Effector CD8-positive, alpha-beta T cell (primary cell): ENCODE measurements at regions not wholly inside any gene's neighbourhood (a gene's known extent, or its start where the extent isn't known, plus 50 kb on each side); places are given as distances from the start of the nearest gene placed in this dataset.
A peak's percentile ranks its signal among the peaks of the same experiment; 100 is the strongest.

Experiments
- DNase-seq: peaks from one replicate; lab custom pipeline; 2025; lab: John Stamatoyannopoulos, UW

- no peak for DNase-seq
These were observed 98.4 kb upstream of the PAPOLG start for GRCh38 chr2:60657673-60658072.

- no peak for DNase-seq
These were observed 97.0 kb upstream of the PAPOLG start for GRCh38 chr2:60659026-60659425.

DNA sequence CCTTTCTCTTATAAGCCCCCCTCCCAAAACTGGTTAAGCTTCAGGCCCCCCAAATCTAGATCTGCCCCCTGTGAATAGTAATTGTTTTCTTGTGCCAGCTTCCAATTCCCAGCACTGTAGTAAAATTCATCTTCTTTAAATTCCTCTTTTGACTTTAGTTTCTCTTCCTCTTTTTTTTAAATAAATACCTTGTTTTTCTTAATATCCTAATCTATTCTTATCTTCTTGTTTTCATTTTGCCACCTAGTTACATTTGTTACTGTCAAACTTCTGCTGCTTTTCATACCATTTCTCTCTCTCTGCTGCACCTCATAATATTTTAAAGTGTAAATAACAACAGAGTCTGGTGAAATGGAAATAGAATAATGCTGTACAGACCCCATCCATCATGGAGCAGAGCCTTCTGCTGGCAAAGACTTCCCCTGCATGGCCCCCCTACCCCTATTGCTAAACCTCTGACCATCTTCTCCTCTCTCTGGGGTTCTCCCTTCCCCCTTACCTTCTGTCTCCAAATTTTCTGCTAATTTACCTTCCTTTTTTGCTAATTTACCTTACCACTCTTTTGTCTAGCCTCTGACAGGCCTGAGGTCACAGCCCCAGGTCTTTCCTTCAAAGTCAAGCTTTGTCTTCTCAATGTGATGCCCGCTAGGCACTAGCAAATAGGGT is 94.9 kb upstream of the PAPOLG start:
- DNase-seq, result no peak

DNA sequence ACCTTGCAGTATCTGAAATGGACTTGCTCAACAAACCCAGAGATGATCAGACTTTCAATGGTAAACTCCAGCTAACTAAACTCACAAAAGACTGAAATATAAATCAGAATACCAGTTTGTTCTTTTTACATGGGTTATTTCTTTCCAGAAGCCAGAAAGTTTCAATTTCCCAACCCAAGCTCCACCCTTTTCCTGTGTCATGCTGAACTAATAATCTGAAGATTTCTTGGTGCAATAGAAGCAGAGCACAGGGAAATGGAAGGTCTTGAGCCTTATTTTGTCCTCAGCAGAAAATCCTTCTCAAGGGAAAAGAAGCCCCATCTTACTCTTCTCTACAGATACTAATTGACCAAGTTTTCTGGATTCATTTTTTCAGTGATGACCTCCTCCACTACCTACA is 93.3 kb upstream of the PAPOLG start:
- no peak for DNase-seq

DNA sequence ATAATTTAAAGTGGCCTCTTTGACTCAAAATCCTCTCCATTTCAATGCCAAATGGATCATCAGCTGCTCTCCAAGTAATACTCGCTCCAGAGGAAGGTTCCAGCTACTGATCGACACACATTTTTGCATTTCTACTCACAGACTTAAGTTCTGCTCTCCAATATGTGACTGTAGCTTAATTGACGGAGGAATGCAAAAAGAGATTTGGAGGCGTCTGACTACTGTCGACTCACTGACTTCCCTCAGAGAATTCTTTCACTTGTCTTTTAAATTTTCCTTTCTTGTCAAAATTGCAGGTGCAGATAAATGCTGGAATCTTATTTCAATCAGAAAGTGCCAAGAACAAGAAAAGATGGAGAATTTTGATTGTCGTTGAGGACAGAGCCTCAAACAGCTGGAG is 84.1 kb upstream of the PAPOLG start:
- no peak for DNase-seq

GRCh38 chr2:60674524-60675165 is 81.4 kb upstream of the PAPOLG start:
- DNase-seq, result peak; percentile 54

GRCh38 chr2:60675301-60675700 is 80.8 kb upstream of the PAPOLG start:
- DNase-seq, result no peak

DNA sequence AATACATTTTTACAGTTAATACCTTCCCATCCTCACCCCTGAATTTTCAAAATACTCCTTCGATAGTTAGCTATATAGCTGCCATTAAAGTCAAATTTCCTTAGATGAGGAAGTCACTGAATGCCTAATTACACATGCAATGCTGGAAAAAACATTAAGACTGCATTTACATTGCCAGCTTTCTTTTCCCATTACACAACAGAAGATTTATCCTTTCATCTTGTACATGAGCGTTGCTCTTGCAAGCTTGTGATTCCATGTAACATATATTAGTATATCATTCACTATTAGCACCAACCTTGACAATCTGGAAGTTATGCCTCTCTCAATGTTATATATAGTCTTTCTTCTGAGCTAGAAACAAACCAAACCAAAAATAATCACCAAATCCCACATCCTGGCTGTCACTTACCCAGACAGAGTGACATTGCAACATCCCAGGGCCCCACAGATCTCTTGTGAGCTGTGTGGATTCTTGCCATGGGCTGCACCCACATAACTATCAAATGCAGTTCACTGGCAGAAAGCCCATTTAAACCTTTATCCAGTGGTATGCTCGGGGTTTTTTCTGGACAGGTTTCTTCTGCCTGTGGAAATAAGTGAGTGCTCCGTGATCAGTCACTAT is 79.2 kb upstream of the PAPOLG start:
- DNase-seq, result no peak

- no peak for DNase-seq
These were observed 78.7 kb upstream of the PAPOLG start for GRCh38 chr2:60677356-60677755.

GRCh38 chr2:60678551-60678950 is 77.5 kb upstream of the PAPOLG start:
- DNase-seq, result no peak

DNA sequence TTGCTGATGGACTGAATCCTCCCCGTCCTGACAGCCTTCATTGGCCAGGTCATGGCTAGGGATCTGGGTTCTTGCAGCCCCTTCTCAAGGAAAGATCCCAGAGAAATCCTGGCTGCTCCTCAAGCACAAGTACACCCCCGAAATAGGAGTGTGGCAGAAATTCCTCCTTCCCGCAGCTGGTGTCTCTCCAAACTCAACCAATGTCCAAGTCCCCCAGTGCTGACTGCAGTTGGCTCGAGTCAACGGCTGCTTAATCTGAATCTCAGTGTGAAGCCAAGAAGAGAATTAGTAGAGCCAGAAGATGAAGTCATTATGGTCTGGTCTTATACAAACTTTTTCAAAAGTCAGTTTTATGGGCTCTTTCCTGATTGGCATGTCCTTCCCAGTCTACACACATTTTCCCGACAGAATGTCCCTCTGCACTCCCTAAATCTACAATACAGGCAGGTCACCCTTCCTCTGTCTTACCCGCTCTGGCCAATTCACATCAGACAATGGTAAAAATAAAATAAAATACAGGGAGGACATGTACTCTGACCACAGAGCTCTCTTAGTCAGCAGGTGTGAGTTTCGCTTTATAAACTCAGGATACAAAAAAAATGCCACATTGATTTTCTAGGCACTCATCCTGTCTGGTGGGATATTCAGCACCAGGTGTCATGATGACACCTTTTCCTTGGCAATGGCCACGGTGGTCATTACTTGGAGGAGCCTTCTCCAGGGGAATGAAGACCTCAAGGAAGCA is 76.9 kb upstream of the PAPOLG start:
- DNase-seq, result no peak

DNA sequence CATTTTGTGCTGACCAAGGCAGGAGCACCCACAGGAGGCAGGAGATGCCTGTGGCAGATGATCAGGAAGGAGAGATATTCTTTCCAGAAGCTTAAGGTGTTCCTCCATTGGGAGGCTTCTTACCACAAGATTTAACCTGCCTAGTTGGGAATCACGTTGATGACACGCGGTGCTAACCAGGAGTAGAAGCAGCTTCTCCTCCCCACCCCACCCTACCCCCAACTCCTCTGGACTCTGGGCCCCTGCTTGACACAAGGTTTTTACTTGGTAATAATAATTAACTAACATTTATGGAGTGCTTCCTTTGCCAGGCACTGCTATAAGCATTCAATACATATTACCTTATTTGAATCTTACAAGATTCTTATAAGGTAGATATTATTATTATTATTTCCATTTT is 62.5 kb upstream of the PAPOLG start:
- DNase-seq, result no peak

GRCh38 chr2:60695793-60696192 is 60.3 kb upstream of the PAPOLG start:
- no peak for DNase-seq

DNA sequence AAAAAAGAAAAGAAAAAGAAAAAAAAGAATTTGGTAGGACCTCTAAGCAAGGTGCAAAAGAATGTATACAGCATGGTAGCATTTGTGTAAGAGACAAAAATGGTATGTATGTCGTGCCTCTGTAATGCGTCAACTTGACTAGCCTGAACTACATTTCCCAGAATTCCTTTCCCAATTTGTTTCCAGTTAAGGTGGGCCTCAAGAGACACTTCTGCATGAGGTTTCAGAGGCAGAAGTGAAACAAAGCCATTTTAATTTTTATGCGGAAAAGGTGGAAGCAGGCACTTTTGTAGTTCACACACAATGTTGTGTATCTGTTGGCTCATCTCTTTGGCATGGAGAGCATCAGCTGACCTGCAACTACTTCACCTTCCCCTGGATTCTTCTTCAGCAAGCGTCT is 56.5 kb upstream of the PAPOLG start:
- DNase-seq, result no peak

DNA sequence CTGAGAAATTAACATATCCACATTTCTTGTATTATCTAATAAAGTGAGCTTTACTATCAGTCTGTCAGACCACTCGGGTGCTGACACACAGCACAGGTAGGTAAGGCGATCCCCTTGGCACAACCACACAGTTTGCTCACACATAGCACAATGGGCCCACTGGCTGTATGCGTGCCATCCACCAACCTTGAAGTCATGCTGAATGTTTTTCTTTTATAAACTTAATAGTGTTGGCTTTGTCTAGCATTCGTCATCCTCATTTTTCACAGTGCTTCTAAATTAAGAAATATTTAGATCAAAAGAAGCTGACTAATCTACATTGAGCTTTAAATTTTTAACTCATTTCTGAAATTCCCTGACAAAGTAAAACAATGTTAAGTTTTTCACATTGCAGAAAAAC is 50.0 kb upstream of the PAPOLG start:
- DNase-seq, result no peak
